Testis (tissue), 2 donors: ENCODE measurements at regions not wholly inside any gene's neighbourhood (a gene's known extent, or its start where the extent isn't known, plus 50 kb on each side); places are given as distances from the start of the nearest gene placed in this dataset.

Experiments used
- DNase-seq: peaks from one replicate; pipeline ENCODE4 v3.0.0-alpha.2; 2019
- H3K27ac ChIP-seq, 2 donors: fragments of 200-600 bp; sonication (generic); one replicate each; pipeline ENCODE4 v1.5.1; 2019
- H3K27me3 ChIP-seq: fragments of 200-600 bp; sonication (generic); one replicate; pipeline ENCODE4 v1.5.1; 2019
- H3K36me3 ChIP-seq: fragments of 200-600 bp; sonication (generic); one replicate; pipeline ENCODE4 v1.5.1; 2017; ENCODE audit warnings: low read depth; ENCODE audit errors: missing control alignments
- H3K4me1 ChIP-seq: fragments of 200-600 bp; sonication (generic); one replicate; pipeline ENCODE4 v1.5.1; 2019
- H3K4me3 ChIP-seq, 2 donors: fragments of 200-600 bp; sonication (generic); one replicate each; pipeline ENCODE4 v1.5.1; 2017 to 2019
- H3K9me3 ChIP-seq: fragments of 200-600 bp; sonication (generic); one replicate; pipeline ENCODE4 v1.5.1; 2017
- POLR2A ChIP-seq: fragments of 450-650 bp; IDR thresholded peaks from one replicate; pipeline ENCODE4 v1.6.1; 2017; ENCODE audit warnings: antibody characterized with exemption, mild to moderate bottlenecking, moderate library complexity
- WGBS, 2 donors: methylation state at CpG; one replicate each; pipeline ENCODE4 v1.1.5; 2018; 5-methylcytosine and 5-hydroxymethylcytosine counted together
- intact Hi-C: fragments of 100-400 bp; cut with DNase I; formaldehyde crosslinking; loops from one replicate; pipeline ENCODE4 v1.15.1; 2023; ENCODE audit warnings: low total_unique reads
- TF ChIP-seq, protein P1 (sequence below), 3 experiments: fragments of 450-650 bp in 2 of 3; fragments of 200-600 bp in 1 of 3; sonication (generic) in 1 of 3; IDR thresholded peaks; one replicate each; pipeline ENCODE4 v1.5.1; 2016 to 2019; ENCODE audit warnings: antibody characterized with exemption in 3 of 3, mild to moderate bottlenecking in 2 of 3, moderate library complexity in 1 of 3

DNA sequence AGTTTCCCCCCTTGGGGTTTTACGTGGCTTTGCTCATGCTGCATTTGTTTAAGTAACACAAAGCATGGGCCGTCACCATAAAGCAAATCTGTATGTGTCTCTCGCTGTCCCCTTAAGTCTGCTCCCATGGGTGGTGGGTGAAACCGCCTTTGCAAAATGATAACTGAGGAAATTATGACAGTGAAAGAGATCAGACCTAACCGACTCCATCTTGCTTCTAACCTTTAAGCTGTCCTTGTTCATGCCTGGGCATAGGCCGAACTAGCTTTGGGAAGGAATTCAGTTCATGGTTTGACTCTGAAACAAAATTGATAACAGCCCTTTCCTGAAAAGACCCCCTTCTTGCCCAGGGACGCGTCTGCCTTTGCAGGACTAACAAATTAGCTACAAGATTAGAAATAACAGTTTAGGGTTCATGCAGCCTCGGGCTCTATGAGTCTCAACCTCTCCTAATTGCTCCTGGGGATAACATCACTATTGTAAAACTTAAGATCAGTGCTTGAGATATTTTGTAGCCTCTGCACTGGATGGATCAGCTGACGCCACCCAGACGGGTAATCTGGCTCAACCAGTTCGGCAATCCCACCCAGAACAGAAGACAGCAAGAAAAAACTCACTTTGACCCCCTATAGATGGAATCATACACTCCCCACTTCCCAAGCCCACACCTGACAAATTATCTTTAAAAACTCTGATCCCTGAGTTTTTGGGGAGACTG is 623.7 kb downstream of the TYW1 start:
- no peaks in the 10 kb centered on the region for H3K27me3 ChIP-seq
- H3K4me1 ChIP-seq = peaks cover under 1% of the 10 kb centered on the region
- 92% methylated on average over 12 of the region's 12 CpGs for WGBS, 2 donors
- no peaks in the 10 kb centered on the region for H3K36me3 ChIP-seq
- no peak for TF ChIP-seq POLR2A
- TF ChIP-seq, protein P1, sequence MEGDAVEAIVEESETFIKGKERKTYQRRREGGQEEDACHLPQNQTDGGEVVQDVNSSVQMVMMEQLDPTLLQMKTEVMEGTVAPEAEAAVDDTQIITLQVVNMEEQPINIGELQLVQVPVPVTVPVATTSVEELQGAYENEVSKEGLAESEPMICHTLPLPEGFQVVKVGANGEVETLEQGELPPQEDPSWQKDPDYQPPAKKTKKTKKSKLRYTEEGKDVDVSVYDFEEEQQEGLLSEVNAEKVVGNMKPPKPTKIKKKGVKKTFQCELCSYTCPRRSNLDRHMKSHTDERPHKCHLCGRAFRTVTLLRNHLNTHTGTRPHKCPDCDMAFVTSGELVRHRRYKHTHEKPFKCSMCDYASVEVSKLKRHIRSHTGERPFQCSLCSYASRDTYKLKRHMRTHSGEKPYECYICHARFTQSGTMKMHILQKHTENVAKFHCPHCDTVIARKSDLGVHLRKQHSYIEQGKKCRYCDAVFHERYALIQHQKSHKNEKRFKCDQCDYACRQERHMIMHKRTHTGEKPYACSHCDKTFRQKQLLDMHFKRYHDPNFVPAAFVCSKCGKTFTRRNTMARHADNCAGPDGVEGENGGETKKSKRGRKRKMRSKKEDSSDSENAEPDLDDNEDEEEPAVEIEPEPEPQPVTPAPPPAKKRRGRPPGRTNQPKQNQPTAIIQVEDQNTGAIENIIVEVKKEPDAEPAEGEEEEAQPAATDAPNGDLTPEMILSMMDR (IDR thresholded peaks at IDR 0.05) = no peak
- DNase-seq = no peak
- no peak overlapping the region for H3K27ac ChIP-seq
- no peaks in the 10 kb centered on the region for H3K9me3 ChIP-seq
- no peak overlapping the region for H3K4me3 ChIP-seq
- intact Hi-C loops = no loop called here

DNA sequence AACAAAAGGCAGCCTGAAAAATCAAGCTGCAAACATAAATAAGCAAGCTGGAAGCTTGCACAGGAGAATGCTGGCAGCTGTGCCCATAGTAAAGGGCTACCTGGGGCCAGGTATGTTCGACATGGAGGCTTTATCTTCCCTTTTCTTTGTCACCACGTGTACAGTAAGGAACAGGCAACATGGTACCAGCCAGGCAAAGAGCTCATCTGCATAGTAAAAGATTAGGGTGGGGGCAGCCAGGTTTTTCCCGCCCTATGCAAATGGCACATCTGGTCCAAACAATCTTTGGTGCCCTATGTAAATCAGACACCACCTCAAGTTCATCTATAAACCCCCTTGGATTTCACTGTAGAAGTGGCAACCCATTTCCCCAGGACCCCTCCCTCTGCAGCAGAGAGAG is 625.1 kb downstream of the TYW1 start:
- Histone ChIP-seq H3K27ac (no peak overlapping the region), H3K27me3 (no peaks in the 10 kb centered on the region), H3K9me3 (no peaks in the 10 kb centered on the region), H3K4me3 (no peak overlapping the region), H3K4me1 (peaks cover 4% of the 10 kb centered on the region), H3K36me3 (no peaks in the 10 kb centered on the region)
- DNase-seq = no peak
- intact Hi-C loops = no loop called here
- 70 to 73% methylated on average over 3 of the region's 3 CpGs for WGBS, 2 donors
- TF ChIP-seq POLR2A = no peak
- TF ChIP-seq, protein P1 (IDR thresholded peaks at IDR 0.05) = no peak

DNA sequence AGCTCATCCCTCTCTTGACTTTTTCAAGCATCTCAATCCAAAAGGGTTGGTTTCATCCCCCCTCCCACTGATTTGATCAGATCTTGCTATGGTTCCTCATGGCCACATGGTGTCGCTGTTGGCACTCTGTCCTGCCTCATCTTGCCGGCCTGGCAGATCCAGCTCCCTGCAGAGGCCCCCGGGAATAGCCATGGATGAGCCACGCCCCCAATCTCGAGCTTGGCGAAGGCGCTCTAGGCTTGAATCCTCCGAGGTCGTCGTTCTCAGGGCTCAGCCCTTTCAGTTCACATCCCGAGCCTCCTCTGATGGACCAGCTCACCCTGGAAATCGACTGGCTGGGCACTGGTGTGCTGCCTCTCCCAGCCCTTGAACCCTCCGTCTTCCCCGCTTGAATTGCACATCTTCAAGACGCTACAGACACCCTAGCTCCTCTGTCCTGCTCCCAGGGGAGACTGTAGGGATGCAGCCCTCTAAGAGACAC is 628.7 kb downstream of the TYW1 start:
- peaks cover 4% of the 10 kb centered on the region for H3K4me1 ChIP-seq
- H3K9me3 ChIP-seq = no peaks in the 10 kb centered on the region
- TF ChIP-seq, protein P1 (IDR thresholded peaks at IDR 0.05) = peak; percentile 51 to 84 (median 82)
- no peak for TF ChIP-seq POLR2A
- 3 to 5% methylated on average over 15 of the region's 15 CpGs for WGBS, 2 donors
- H3K27ac ChIP-seq = no peak overlapping the region
- no peaks in the 10 kb centered on the region for H3K36me3 ChIP-seq
- H3K4me3 ChIP-seq = peak overlapping the region in 1 of 2 donors; percentile 26
- peak; percentile 91 for DNase-seq
- no peaks in the 10 kb centered on the region for H3K27me3 ChIP-seq
- intact Hi-C loops = no loop called here

DNA sequence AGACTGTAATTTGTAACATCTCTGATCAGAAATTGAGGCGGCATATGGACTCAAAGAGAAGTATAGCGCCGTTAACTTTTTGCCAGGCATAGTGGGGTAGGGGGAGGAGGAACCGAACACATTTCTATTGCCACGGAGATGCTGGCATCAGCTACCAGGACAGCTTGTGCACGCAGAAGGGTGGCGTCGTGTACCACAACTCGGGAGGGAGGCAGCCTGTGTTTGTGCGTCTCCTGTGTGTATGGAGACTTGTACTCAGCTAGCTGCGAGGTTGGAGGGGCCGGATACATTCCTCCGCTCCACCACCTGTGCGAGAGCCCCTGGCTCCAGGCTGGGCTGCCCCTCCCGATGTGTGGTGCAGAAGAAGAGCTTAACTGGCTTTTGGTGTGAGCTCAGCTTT is 634.8 kb downstream of the TYW1 start:
- H3K9me3 ChIP-seq = no peaks in the 10 kb centered on the region
- no peaks in the 10 kb centered on the region for H3K36me3 ChIP-seq
- peak; percentile 17 for DNase-seq
- H3K27ac ChIP-seq = no peak overlapping the region
- 49 to 60% methylated on average over 10 to 15 of the region's 15 CpGs for WGBS, 2 donors
- no peaks in the 10 kb centered on the region for H3K27me3 ChIP-seq
- H3K4me1 ChIP-seq = no peaks in the 10 kb centered on the region
- intact Hi-C loops = no loop called here
- H3K4me3 ChIP-seq = no peak overlapping the region
- TF ChIP-seq, protein P1 (IDR thresholded peaks at IDR 0.05) = no peak
- TF ChIP-seq POLR2A = no peak

DNA sequence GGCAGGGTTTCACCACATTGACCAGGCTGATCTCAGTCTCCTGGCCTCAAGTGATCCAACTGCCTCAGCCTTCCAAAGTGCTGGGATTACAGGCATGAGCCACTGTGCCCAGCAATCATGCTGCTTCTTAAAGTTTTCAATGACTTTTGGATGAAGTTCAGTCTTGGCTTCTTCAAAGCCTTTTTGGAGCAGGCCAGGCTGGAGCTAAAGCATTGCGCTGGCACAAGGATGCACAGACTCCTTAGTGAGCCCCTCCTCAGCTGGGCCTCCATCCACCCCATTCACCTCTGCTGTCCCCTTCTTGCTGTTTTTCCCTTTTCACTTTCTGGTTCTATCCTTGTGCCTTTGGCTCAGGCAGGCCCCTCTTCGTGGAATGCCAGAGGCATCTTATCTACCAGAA is 638.6 kb downstream of the TYW1 start:
- DNase-seq = no peak
- intact Hi-C loops = no loop called here
- H3K27ac ChIP-seq = no peak overlapping the region
- no peak overlapping the region for H3K4me3 ChIP-seq
- no peaks in the 10 kb centered on the region for H3K27me3 ChIP-seq
- H3K4me1 ChIP-seq = no peaks in the 10 kb centered on the region
- WGBS, 2 donors = 94 to 100% methylated on average over 2 of the region's 2 CpGs
- TF ChIP-seq, protein P1 (IDR thresholded peaks at IDR 0.05) = no peak
- TF ChIP-seq POLR2A = no peak
- H3K36me3 ChIP-seq = no peaks in the 10 kb centered on the region
- H3K9me3 ChIP-seq = no peaks in the 10 kb centered on the region
